Lower leg skin (tissue), 3 donors: ENCODE measurements at regions not wholly inside any gene's neighbourhood (a gene's known extent, or its start where the extent isn't known, plus 50 kb on each side); places are given as distances from the start of the nearest gene placed in this dataset.

Experiments used
- CTCF ChIP-seq, 3 donors: fragments of 450-650 bp; IDR thresholded peaks; one replicate each; pipeline ENCODE4 v1.5.1; 2016; ENCODE audit warnings: antibody characterized with exemption in 3 of 3, mild to moderate bottlenecking in 3 of 3, moderate library complexity in 2 of 3
- POLR2A ChIP-seq, 2 donors: fragments of 450-650 bp; IDR thresholded peaks; one replicate each; pipeline ENCODE4 v1.6.1; 2016 to 2017; ENCODE audit warnings: antibody characterized with exemption in 2 of 2, mild to moderate bottlenecking in 1 of 2, moderate library complexity in 1 of 2

- no peak for TF ChIP-seq CTCF (IDR thresholded peaks at IDR 0.05)
- no peak for TF ChIP-seq POLR2A (IDR thresholded peaks at IDR 0.05)
Observed at GRCh38 chr4:137389911-137390520, 142.3 kb downstream of the PCDH18 start.
